ENCODE measurements at regions not wholly inside any gene's neighbourhood (a gene's known extent, or its start where the extent isn't known, plus 50 kb on each side); places are given as distances from the start of the nearest gene placed in this dataset.

DNA sequence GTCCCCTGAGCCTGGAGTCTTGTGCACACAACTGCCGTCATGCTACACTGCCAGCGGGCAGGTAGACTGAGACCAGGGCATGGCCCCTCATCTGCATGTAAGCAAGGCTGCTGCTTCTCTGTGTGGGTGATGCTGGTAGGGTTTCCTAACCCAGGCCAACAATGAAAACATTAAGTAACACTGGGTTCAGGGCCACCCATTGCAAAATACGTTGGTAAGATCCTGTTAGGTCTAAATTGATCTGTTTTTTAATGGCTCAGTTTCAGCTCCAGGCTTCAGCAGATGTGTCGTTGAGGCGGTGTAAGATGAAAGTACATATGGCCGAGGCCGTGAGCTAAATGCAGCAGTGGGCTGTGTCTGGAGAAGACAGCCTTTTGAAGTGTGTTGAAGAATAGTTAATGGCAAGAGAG is 383.4 kb downstream of the IRS2 start:
- TF ChIP-seq FOXP2 (optimal IDR thresholded peaks at IDR 0.05; ENCODE audit: borderline replicate concordance, extremely low read depth, extremely low read length, insufficient read depth) (no peak), TAF1 (IDR thresholded peaks at IDR 0.05; ENCODE audit: borderline replicate concordance, insufficient read depth, low read length) (no peak), POLR2AphosphoS5 (IDR thresholded peaks at IDR 0.05; ENCODE audit: low read depth, low read length) (no peak), SIN3A (IDR thresholded peaks at IDR 0.05; ENCODE audit: borderline replicate concordance, insufficient read depth, low read length) (no peak)
- TF ChIP-seq, protein P1, sequence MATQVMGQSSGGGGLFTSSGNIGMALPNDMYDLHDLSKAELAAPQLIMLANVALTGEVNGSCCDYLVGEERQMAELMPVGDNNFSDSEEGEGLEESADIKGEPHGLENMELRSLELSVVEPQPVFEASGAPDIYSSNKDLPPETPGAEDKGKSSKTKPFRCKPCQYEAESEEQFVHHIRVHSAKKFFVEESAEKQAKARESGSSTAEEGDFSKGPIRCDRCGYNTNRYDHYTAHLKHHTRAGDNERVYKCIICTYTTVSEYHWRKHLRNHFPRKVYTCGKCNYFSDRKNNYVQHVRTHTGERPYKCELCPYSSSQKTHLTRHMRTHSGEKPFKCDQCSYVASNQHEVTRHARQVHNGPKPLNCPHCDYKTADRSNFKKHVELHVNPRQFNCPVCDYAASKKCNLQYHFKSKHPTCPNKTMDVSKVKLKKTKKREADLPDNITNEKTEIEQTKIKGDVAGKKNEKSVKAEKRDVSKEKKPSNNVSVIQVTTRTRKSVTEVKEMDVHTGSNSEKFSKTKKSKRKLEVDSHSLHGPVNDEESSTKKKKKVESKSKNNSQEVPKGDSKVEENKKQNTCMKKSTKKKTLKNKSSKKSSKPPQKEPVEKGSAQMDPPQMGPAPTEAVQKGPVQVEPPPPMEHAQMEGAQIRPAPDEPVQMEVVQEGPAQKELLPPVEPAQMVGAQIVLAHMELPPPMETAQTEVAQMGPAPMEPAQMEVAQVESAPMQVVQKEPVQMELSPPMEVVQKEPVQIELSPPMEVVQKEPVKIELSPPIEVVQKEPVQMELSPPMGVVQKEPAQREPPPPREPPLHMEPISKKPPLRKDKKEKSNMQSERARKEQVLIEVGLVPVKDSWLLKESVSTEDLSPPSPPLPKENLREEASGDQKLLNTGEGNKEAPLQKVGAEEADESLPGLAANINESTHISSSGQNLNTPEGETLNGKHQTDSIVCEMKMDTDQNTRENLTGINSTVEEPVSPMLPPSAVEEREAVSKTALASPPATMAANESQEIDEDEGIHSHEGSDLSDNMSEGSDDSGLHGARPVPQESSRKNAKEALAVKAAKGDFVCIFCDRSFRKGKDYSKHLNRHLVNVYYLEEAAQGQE (IDR thresholded peaks at IDR 0.05; ENCODE audit: insufficient read depth in 1 of 2, low read depth in 2 of 2, low read length in 2 of 2), result no peak

DNA sequence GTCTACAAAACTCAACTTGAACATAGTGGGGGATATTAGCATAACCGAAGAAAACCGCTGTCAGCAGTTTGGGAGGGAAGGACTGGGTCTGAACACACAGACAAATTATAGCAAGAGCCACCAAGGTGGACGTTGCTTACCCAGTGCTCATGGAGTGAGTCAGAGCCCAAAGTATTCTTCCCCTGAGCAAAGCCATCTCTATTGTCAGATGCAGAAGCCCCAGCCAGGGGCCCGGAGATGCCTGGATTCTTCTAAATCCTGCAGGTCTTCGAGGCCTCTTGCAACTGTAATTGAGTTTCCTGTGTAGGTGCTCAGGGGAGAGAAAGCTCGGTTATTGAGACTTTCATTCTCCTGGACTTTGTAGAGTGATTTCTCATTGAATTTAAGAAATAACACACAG is 384.5 kb downstream of the IRS2 start:
- no peak for TF ChIP-seq POLR2AphosphoS5 (IDR thresholded peaks at IDR 0.05; ENCODE audit: low read depth, low read length)
- TF ChIP-seq, protein P1 (IDR thresholded peaks at IDR 0.05; ENCODE audit: insufficient read depth in 1 of 2, low read depth in 2 of 2, low read length in 2 of 2), result no peak
- no peak for TF ChIP-seq SIN3A (IDR thresholded peaks at IDR 0.05; ENCODE audit: borderline replicate concordance, insufficient read depth, low read length)
- no peak for TF ChIP-seq FOXP2 (optimal IDR thresholded peaks at IDR 0.05; ENCODE audit: borderline replicate concordance, extremely low read depth, extremely low read length, insufficient read depth)
- no peak for TF ChIP-seq TAF1 (IDR thresholded peaks at IDR 0.05; ENCODE audit: borderline replicate concordance, insufficient read depth, low read length)

DNA sequence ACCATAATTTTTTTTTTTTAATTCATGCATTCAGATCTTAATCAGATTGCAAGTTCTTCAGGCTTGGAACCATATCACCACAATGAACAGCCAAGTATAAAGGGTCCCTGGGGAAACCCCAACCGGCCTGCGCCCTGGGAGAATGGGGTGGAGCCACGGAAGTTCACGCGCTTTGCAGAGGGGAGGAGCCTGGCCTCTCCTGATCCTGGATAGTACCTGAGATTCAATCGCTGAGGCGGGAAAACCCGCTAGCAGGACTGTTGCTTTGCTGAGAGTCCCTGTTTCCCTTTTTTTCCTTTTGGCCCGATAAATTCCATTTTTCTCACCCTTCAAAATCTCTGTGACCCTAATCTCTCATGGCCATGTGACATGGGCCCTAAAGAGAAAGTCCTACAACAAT is 385.1 kb downstream of the IRS2 start:
- TF ChIP-seq POLR2AphosphoS5 (IDR thresholded peaks at IDR 0.05; ENCODE audit: low read depth, low read length) (no peak), TAF1 (IDR thresholded peaks at IDR 0.05; ENCODE audit: borderline replicate concordance, insufficient read depth, low read length) (no peak), SIN3A (IDR thresholded peaks at IDR 0.05; ENCODE audit: borderline replicate concordance, insufficient read depth, low read length) (no peak), FOXP2 (optimal IDR thresholded peaks at IDR 0.05; ENCODE audit: borderline replicate concordance, extremely low read depth, extremely low read length, insufficient read depth) (no peak)
- TF ChIP-seq, protein P1 (IDR thresholded peaks at IDR 0.05; ENCODE audit: insufficient read depth in 1 of 2, low read depth in 2 of 2, low read length in 2 of 2), result no peak

DNA sequence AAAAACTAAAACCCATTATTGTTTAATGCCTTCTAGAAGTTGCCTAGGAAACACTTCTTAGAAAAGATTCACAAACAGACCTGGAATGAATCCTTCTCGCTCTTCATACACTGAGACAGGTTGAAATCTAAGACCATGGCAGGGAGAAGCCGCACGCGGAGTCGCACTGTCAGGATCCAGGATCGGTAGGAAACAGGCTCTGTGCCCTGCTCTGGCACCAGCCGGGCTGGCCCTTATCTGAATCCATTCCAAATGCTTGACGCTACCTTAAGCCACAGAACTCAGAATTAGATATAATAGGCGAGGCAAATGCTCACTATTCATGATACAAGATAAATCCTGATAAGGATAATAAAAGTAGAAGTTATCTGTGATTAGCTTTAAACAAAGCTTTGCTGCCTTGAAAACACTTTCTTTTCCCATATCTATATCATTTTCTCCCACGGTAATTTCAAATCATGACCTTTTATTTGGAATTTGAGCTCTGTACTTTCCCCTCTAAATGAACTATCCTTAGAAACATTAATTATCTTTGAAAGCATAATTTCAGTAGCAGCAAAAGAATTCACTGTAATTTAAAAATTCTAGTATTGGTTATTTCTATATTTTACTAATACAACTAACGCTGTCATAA is 385.6 kb downstream of the IRS2 start:
- TF ChIP-seq SIN3A (IDR thresholded peaks at IDR 0.05; ENCODE audit: borderline replicate concordance, insufficient read depth, low read length) (no peak), TAF1 (IDR thresholded peaks at IDR 0.05; ENCODE audit: borderline replicate concordance, insufficient read depth, low read length) (no peak)
- TF ChIP-seq, protein P1 (IDR thresholded peaks at IDR 0.05; ENCODE audit: insufficient read depth in 1 of 2, low read depth in 2 of 2, low read length in 2 of 2), result no peak

DNA sequence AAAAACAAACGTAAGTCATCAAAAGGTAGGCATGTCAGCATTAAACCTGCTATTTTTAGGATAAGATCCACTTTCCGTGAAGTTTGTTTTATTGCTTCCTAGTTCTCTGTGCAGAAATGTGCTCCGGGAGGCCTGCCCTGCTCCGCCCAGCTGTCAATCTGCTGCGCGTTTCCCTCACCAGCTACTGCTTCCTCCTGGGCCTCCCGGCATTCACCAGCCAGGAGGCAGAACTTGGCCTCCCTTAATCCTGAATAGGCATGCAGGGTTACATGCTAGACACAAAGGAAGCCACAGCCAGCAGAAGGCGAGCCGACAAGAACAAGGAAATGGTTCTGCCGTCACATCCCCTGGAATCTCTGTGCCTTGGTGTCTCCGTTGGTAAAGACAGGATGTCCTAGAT is 386.2 kb downstream of the IRS2 start:
- TF ChIP-seq POLR2AphosphoS5 (IDR thresholded peaks at IDR 0.05; ENCODE audit: low read depth, low read length) (no peak), FOXP2 (optimal IDR thresholded peaks at IDR 0.05; ENCODE audit: borderline replicate concordance, extremely low read depth, extremely low read length, insufficient read depth) (no peak), TAF1 (IDR thresholded peaks at IDR 0.05; ENCODE audit: borderline replicate concordance, insufficient read depth, low read length) (no peak), SIN3A (IDR thresholded peaks at IDR 0.05; ENCODE audit: borderline replicate concordance, insufficient read depth, low read length) (no peak)
- TF ChIP-seq, protein P1 (IDR thresholded peaks at IDR 0.05; ENCODE audit: insufficient read depth in 1 of 2, low read depth in 2 of 2, low read length in 2 of 2), result no peak
